DMS114 treated with DMSO at 0.1 percent for 48 hours (cell line): ENCODE measurements at regions not wholly inside any gene's neighbourhood (a gene's known extent, or its start where the extent isn't known, plus 50 kb on each side); places are given as distances from the start of the nearest gene placed in this dataset.

Experiments used
- DNase-seq: peaks from one replicate; lab custom pipeline; 2025; ENCODE audit not compliant: unreplicated experiment; lab: John Stamatoyannopoulos, UW

DNA sequence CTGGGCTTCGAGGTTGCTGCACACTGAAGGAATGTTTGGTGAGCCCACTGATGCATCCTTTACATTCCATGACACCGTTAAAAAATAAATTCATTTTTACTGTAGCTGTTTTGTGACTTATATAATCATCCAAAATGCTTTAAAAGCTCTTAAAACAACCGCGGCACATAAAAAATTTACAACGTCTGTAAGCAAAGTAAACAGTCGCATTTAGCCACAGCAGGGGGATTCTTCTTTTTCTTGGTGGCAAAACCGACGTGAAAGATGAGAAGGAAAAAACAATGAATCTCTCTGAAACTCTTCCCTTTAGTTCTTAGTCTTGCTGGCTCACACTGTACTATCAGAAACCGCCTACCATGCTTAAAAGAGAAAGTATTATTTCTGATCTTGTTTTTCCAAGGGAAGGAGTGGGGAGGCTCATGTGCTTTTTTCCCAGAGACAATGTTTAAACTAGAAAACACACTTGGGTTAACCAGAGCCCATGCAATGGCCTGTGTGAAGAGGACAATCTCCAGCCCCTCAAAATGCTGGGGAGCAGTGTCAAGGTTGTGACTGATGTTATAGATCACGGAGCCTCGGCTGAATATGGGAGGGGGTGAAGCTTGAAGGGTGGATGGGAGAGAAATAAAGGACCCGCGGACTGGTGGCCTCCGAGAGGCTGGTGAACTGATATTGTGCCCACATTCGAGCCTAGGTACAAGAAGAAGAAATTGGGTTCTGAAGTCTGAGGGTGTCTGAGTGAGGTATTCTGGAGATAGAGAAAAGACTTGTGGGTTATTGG is 91.1 kb downstream of the IRF8 start:
- DNase-seq: no peak

GRCh38 chr16:85990861-85991301 is 91.9 kb downstream of the IRF8 start:
- no peak for DNase-seq

DNA sequence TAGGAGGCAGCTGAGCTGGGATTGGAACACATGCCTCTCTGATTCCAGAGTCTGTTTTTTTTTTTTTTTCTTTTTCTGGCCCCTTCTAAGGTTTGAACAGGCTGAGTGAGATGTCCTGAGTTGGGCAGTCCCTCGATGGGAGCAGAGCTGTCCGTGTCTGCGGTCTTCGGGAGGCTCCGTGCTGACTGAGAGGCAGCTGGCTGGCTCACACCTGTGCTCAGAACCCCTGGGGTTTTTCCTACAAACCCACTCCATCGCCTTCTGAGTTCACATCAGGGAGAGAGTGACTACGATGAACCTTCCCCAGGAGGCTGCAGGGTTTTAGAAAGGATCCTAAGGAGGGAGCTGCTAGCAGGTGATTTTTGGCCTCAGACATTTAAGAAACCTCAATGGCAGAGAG is 92.5 kb downstream of the IRF8 start:
- DNase-seq: no peak

- DNase-seq: no peak
Measured at GRCh38 chr16:85991856-85992255, 92.9 kb downstream of the IRF8 start.

DNA sequence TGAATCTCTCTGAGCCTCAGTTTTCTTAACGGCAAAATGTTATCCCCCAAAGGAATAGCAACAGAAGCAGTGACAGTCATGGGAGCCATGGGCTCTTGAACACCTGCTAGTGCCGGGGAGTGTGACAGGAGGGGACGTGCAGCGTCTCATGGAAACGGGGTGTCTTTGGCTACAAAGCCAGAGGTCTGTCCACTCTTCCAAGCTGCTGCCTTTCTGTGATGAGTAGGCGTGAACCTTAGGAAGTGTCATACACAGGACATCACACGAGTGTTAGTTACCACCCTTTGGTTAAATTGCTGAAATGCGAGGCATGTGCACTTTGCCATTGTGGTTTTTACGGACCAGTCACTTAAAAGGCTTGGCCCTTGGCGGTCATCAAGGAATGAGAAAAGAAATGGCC is 93.4 kb downstream of the IRF8 start:
- no peak for DNase-seq

- DNase-seq: no peak
Measured at GRCh38 chr16:85992779-85993178, 93.8 kb downstream of the IRF8 start.

DNA sequence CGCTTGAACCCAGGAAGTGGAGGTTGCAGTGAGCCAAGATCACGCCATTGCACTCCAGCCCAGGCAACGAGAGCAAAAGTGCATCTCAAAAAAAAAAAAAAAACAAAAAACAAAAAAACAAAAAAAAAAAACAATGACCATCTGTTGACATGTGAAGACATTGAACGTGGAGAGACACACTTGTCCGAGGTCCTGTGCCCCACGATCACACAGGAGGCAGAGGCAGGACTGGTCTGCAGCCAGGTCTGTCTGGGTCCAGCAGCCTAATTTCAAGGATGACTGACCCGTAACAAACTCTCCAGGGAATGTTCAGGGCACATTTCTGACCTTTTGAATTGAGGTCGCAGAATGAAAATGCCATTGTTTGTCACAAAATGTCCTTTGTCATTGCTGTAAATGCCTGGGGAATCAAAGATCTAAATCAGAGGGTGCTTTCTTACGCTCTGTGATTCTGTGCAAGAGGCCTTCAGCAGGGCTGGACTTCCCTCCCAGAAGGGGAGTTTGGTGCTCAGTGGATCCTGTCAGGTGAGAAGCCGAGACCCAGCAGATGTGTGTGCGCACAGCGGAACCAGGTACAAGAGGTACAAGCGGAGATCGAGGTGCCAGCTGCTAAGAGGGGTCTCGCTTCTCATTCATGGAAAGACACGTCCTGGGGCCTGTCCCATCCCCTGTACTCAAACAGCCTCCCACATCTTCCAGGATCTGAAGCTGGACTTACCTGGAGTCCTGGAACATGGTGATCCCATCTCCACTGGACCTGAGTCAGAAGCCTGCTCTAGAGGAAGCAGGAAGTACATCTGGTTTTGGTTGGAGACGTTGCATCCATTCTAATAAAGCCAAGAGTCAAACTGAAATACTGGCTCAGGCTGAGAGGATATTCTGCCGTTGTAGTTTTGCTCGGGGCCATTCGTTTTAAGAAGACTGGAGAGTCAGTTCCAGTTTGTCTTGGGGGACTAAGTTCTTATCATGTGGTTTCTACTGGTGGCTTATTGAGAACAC is 95.8 kb downstream of the IRF8 start:
- no peak for DNase-seq

DNA sequence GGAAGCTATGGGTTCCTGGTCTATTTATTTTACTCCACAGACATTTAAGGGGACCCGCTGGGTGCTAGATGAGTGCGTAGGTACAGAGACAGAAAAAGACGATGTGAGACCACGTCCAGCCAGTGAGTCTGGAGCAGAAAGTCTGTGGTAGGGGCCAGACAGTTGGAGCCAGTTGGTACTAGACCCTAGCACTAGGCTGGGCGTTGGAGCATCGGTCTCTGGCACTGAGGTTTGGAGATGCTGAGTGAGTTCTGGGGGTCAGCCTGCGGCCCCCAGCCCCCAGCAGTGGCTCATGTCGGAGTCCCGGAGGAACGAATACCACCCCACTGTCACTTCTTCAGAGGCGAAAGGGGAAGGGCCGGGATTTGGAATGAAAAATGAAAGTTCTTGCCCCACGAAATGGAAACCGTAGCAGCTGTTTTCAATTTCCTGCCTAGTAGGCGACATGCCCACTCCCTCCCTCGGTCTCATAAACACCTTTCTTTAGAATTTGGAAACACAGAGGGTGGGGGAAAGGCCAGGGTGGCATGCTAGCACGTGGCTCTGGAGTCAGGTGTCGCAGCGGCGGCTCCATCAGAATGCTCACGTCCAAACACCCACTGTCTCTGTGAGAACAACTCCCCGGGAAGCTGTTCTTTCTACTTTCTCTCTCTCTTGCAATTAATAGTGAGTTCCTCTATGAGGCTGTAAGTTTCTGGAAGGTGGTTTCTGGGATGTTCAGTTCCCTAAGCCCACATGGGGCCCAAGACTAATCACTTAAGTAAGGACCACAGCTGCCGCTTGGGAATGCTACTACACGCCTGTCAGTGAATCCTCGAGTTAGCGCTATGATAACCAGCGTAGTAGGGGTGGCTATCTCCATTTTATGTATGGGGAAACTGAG is 96.8 kb downstream of the IRF8 start:
- no peak for DNase-seq

DNA sequence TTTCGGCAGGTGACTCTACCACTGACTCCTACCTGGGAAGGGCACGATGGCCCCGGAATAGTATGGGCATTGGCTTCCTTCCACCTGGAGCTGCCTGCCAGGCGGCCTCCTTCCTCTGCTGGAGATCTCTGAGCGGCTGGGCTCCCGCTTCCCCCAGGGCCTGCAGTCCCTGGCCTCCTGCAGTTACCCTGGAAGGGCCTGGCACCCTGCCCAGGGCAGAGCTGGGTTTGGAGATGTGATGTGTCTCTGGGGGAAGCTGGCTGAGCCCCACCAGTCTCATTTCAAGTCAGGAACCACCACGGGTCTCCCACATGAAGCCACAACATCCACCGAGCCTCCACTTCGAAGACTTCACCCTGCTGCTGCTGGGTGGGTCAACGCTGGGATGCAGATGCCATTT is 97.9 kb downstream of the IRF8 start:
- DNase-seq: no peak

DNA sequence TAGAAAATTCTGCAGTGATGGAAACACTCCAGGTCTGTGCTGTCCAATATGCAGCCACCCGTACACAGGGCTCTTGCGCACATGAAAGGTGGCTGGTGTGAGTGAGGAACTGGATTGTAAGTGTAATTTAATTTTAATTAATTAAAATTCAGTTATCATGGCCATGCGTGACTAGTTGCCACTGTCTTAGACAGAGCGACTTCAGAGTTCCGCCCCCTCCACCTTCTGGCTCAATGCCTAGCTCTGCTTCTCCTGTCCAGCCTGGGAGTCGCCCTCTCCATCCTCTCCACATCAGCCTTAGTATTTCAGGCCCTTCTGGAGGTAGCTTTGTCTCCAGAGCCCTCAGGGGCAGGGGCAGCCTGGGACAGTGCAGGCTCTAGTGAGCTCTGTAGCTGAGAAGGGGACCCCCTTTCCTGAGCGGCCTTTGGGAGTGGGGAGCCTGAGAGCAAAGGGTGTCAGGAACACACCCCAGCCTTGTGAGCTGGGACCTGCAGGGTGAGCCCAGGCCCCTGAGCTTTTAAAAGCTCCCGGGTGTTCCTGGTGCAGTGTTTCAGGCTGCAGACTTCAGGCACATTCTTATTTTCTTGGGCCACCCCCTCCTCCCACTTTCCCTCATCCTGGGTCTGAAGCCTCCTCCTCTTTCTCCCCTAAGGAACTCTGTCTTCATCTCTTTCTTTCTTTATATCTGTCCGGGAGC is 99.4 kb downstream of the IRF8 start:
- DNase-seq: no peak

DNA sequence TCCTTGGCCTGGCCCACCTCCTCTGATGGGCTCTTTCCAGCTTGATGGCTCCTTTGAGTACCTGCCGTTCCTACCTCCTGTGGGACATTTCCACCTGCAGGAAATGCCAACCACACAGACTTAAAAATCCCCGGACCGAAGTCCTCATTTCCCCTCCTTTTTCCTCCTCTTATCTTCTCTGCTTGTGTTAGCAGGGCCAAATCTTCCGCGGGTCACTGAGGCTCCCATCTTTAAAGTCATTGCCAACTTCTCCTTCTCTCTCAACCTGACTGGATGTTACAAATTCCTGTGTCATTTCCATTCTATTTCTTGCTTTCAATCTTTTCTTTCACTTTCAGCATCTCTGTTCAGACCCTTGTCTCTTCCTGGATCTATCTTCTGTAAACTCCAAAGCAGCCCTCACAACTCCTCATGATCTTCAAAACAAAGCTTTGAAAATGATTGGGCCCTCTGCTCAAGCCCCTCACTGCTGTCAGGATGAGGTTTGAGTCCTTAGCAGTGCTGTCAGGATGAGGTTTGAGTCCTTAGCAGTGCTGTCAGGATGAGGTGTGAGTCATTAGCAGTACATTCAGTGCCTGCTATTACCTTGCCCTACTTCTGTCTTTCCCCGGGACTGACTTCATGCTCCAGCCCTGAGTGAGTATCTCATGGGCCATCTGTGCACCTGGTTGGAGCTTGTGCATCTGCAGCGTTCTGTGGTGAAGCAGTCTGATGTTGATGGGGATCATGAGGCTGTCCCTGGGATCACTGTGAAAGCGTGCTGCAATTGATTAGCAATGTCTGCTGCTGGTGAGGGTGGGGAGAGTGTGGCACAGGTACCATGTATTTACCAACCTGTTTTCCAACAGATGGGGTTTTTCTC is 100.1 kb downstream of the IRF8 start:
- DNase-seq: no peak

- DNase-seq: no peak
Measured at GRCh38 chr16:85999778-86000177, 100.8 kb downstream of the IRF8 start.

DNA sequence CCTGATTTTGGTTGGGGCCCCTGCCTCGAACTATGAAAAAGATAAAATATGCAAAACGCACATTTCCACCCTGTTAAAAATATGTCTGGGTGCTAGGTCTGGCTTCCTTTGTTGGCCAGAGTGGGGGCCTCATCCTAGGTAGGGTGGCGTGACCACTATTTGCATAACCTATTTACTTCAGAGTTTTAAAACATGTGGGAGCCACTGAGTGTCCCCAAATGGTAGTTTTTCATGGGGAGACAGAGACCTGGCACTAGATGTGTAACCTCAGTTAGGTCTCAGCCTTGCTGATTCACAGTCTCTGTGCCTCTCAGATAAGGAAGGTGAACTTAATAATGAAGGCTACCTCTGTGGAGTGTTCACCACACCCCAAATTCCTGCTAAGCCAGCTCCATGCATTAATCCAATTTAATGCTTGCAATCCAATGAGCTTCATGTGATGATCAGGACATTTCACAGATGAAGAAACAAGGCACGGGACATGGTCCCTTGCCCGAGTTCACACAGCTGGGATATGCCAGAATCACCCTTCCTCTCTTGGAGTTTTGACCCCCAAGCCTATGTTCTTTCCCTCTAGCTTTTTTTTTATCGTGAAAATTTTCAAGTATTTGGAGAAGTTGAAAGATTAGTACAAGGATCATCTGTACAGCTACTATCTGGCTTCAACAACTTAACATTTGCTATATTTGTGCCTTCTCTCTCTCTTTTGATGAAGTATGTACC is 103.4 kb downstream of the IRF8 start:
- DNase-seq: no peak

- DNase-seq: no peak
Measured at GRCh38 chr16:86007524-86007923, 108.6 kb downstream of the IRF8 start.

- DNase-seq: no peak
Measured at GRCh38 chr16:86010680-86011141, 111.7 kb downstream of the IRF8 start.

GRCh38 chr16:86011532-86011931 is 112.6 kb downstream of the IRF8 start:
- no peak for DNase-seq

- no peak for DNase-seq
Measured at GRCh38 chr16:86012221-86012620, 113.3 kb downstream of the IRF8 start.

GRCh38 chr16:86013867-86014266 is 114.9 kb downstream of the IRF8 start:
- no peak for DNase-seq

- no peak for DNase-seq
Measured at GRCh38 chr16:86015606-86016005, 116.6 kb downstream of the IRF8 start.
